GM12878 (cell line): ENCODE measurements at regions not wholly inside any gene's neighbourhood (a gene's known extent, or its start where the extent isn't known, plus 50 kb on each side); places are given as distances from the start of the nearest gene placed in this dataset.

ENCODE experiments used
- ATAC-seq: fragments of 200-7000 bp; cut with Tn5 transposase; 3 replicates; pipeline ENCODE4 v1.9.1; 2020; ENCODE audit warnings: mild to moderate bottlenecking, moderate library complexity
- BruUV-seq: library from RNA; stranded (reverse); fragments of 400-500 nt; replicated peaks from 2 replicates; lab custom pipeline; 2021; lab: Mats Ljungman, UMichigan
- CTCF ChIA-PET: fragments of 300-600 bp; sonication (Branson Sonifier 250); formaldehyde crosslinking; extraction: SDS; loops from one replicate; lab custom pipeline; 2021; ENCODE audit warnings: inconsistent platforms; lab: Yijun Ruan, JAX
- POLR2A ChIA-PET: fragments of 350-600 bp; formaldehyde crosslinking; extraction: SDS; loops from one replicate; lab custom pipeline; 2021; ENCODE audit warnings: inconsistent platforms; lab: Charles Lee
- RAD21 ChIA-PET: fragments of 300-600 bp; sonication (Branson Sonifier 250); formaldehyde crosslinking; loops from one replicate; lab custom pipeline; 2023; ENCODE audit warnings: antibody characterized with exemption; ENCODE audit not compliant: unreplicated experiment; lab: Charles Lee
- SMC1A ChIA-PET: fragments of 300-600 bp; sonication (Branson Sonifier 250); formaldehyde crosslinking; loops from one replicate; lab custom pipeline; 2023; ENCODE audit not compliant: unreplicated experiment, uncharacterized antibody; lab: Charles Lee
- DNase-seq: peaks from one replicate; pipeline ENCODE4 v3.0.0-alpha.2; 2011; ENCODE audit warnings: low read depth, low spot score
- FAIRE-seq: peaks from 3 replicates; lab custom pipeline; 2011; peaks lifted over from hg19 to GRCh38; lab: Jason Lieb, UNC
- H2AFZ ChIP-seq: 2 replicates; pipeline ENCODE4 v1.6.0; 2011; ENCODE audit warnings: low read depth, low read length, control low read depth; ENCODE audit not compliant: control insufficient read depth
- H3K27ac ChIP-seq: 2 replicates; pipeline ENCODE4 v1.5.1; 2011; ENCODE audit warnings: control low read depth; ENCODE audit not compliant: control insufficient read depth, insufficient read depth
- H3K27me3 ChIP-seq, 2 experiments: replicated peaks in 1 of 2; 2 replicates each; pipeline versions ENCODE4 v1.6.0 to v1.6.1; 2011; ENCODE audit warnings: low read length in 1 of 2; ENCODE audit not compliant: control insufficient read depth in 2 of 2, insufficient read depth in 2 of 2
- H3K36me3 ChIP-seq, 2 experiments: 2 replicates each; pipeline ENCODE4 v1.5.1; 2011; ENCODE audit warnings: low read length in 1 of 2; ENCODE audit not compliant: control insufficient read depth in 2 of 2, insufficient read depth in 2 of 2
- H3K4me1 ChIP-seq: 2 replicates; pipeline ENCODE4 v1.6.1; 2011; ENCODE audit warnings: mild to moderate bottlenecking, low read length, moderate library complexity, mixed read lengths; ENCODE audit not compliant: control insufficient read depth, insufficient read depth
- H3K4me2 ChIP-seq: 2 replicates; pipeline ENCODE4 v1.6.0; 2011; ENCODE audit warnings: control low read depth; ENCODE audit not compliant: control insufficient read depth, insufficient read depth
- H3K4me3 ChIP-seq: fragments of 200-600 bp; sonication (generic); 2 replicates; pipeline ENCODE4 v1.5.1; 2016
- H3K79me2 ChIP-seq: 2 replicates; pipeline ENCODE4 v1.6.0; 2011; ENCODE audit warnings: low read length; ENCODE audit not compliant: control insufficient read depth, insufficient read depth
- H3K9ac ChIP-seq: 2 replicates; pipeline ENCODE4 v1.8.0; 2011; ENCODE audit warnings: low read length, control low read depth, mixed read lengths; ENCODE audit not compliant: control insufficient read depth, insufficient read depth
- H3K9me3 ChIP-seq: replicated peaks from 3 replicates; pipeline ENCODE4 v1.5.1; 2011; ENCODE audit warnings: mild to moderate bottlenecking, low read length; ENCODE audit not compliant: control insufficient read depth, insufficient read depth
- H4K20me1 ChIP-seq: 2 replicates; pipeline ENCODE4 v1.6.0; 2011; ENCODE audit not compliant: control insufficient read depth, insufficient read depth
- KLF5 ChIP-seq: fragments of 450-650 bp; IDR thresholded peaks from 2 replicates; pipeline ENCODE4 v1.6.1; 2014; ENCODE audit warnings: mild to moderate bottlenecking; ENCODE audit not compliant: partially characterized antibody
- NR2F1 ChIP-seq: fragments of 450-650 bp; conservative IDR thresholded peaks from 2 replicates; pipeline ENCODE4 v1.6.1; 2017; ENCODE audit warnings: mild to moderate bottlenecking
- NRF1 ChIP-seq: conservative IDR thresholded peaks from 2 replicates; pipeline ENCODE4 v1.6.1; 2011; ENCODE audit warnings: mild to moderate bottlenecking, low read depth, low read length, improper control_type of control experiment
- RBBP5 ChIP-seq: fragments of 200-600 bp; sonication (generic); conservative IDR thresholded peaks from 2 replicates; pipeline ENCODE4 v1.6.1; 2016
- STAT1 ChIP-seq: fragments of 450-650 bp; conservative IDR thresholded peaks from 2 replicates; pipeline ENCODE4 v1.6.1; 2014; ENCODE audit warnings: antibody characterized with exemption, mild to moderate bottlenecking
- STAT3 ChIP-seq: IDR thresholded peaks from 2 replicates; pipeline ENCODE4 v1.6.1; 2011; ENCODE audit warnings: low read depth, low read length, improper control_type of control experiment
- ZNF24 ChIP-seq: fragments of 450-650 bp; IDR thresholded peaks from 2 replicates; pipeline ENCODE4 v1.6.1; 2017; ENCODE audit warnings: antibody characterized with exemption, mild to moderate bottlenecking
- ZSCAN29 ChIP-seq: fragments of 450-650 bp; IDR thresholded peaks from 2 replicates; pipeline ENCODE4 v1.6.1; 2017; ENCODE audit warnings: mild to moderate bottlenecking, moderate library complexity
- in situ Hi-C: fragments of 300-500 bp; cut with MboI; formaldehyde crosslinking; loops from 9 replicates; pipeline ENCODE4 v1.14.3; 2018; ENCODE audit warnings: mixed read lengths
- intact Hi-C: fragments of 100-400 bp; cut with micrococcal nuclease; formaldehyde crosslinking; loops from one replicate; pipeline ENCODE4 v1.14.2; 2022; ENCODE audit not compliant: unreplicated experiment
- TF ChIP-seq, protein P1 (sequence below): fragments of 450-650 bp; IDR thresholded peaks from 2 replicates; pipeline ENCODE4 v1.6.1; 2014; ENCODE audit warnings: mild to moderate bottlenecking
- TF ChIP-seq, protein P2 (sequence below): IDR thresholded peaks from 2 replicates; pipeline ENCODE4 v1.6.1; 2012; ENCODE audit warnings: low read length, inconsistent platforms

GRCh38 chr15:27622371-27622770 lies 476.7 kb downstream of the OCA2 start:
- Histone ChIP-seq H3K4me1 (no peaks in the 10 kb centered on the region), H3K9me3 (no peaks in the 10 kb centered on the region; the same call in 2 of the 3 replicates), H3K27ac (no peak overlapping the region), H3K4me2 (no peak overlapping the region), H2AFZ (no peak overlapping the region), H3K27me3 (no peaks in the 10 kb centered on the region), H4K20me1 (no peaks in the 10 kb centered on the region), H3K36me3 (no peaks in the 10 kb centered on the region), H3K9ac (no peak overlapping the region), H3K4me3 (no peak overlapping the region), H3K79me2 (no peaks in the 10 kb centered on the region)
- ChIA-PET CTCF (no interaction called here), SMC1A (no interaction called here), RAD21 (no interaction called here), POLR2A (no interaction called here)
- no TSS peak for BruUV-seq
- ATAC-seq (no peak), FAIRE-seq (no peak), DNase-seq (no peak)
- TF ChIP-seq NRF1 (no peak), KLF5 (no peak), STAT1 (no peak), ZNF24 (no peak), ZSCAN29 (no peak), STAT3 (no peak), RBBP5 (no peak), NR2F1 (no peak)
- TF ChIP-seq, protein P1, sequence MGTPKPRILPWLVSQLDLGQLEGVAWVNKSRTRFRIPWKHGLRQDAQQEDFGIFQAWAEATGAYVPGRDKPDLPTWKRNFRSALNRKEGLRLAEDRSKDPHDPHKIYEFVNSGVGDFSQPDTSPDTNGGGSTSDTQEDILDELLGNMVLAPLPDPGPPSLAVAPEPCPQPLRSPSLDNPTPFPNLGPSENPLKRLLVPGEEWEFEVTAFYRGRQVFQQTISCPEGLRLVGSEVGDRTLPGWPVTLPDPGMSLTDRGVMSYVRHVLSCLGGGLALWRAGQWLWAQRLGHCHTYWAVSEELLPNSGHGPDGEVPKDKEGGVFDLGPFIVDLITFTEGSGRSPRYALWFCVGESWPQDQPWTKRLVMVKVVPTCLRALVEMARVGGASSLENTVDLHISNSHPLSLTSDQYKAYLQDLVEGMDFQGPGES: no peak
- TF ChIP-seq, protein P2, sequence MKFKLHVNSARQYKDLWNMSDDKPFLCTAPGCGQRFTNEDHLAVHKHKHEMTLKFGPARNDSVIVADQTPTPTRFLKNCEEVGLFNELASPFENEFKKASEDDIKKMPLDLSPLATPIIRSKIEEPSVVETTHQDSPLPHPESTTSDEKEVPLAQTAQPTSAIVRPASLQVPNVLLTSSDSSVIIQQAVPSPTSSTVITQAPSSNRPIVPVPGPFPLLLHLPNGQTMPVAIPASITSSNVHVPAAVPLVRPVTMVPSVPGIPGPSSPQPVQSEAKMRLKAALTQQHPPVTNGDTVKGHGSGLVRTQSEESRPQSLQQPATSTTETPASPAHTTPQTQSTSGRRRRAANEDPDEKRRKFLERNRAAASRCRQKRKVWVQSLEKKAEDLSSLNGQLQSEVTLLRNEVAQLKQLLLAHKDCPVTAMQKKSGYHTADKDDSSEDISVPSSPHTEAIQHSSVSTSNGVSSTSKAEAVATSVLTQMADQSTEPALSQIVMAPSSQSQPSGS: no peak
- in situ Hi-C loops (no loop called here), intact Hi-C loops (no loop called here)
